ENCODE measurements at regions not wholly inside any gene's neighbourhood (a gene's known extent, or its start where the extent isn't known, plus 50 kb on each side); places are given as distances from the start of the nearest gene placed in this dataset.

- TF ChIP-seq POLR2AphosphoS5 (IDR thresholded peaks at IDR 0.05; ENCODE audit: low read depth, low read length) (no peak), SIN3A (IDR thresholded peaks at IDR 0.05; ENCODE audit: borderline replicate concordance, insufficient read depth, low read length) (no peak)
Observed at GRCh38 chr13:86922936-86923335, 748.2 kb upstream of the SLITRK5 start.
